ENCODE measurements at regions not wholly inside any gene's neighbourhood (a gene's known extent, or its start where the extent isn't known, plus 50 kb on each side); places are given as distances from the start of the nearest gene placed in this dataset.

DNA sequence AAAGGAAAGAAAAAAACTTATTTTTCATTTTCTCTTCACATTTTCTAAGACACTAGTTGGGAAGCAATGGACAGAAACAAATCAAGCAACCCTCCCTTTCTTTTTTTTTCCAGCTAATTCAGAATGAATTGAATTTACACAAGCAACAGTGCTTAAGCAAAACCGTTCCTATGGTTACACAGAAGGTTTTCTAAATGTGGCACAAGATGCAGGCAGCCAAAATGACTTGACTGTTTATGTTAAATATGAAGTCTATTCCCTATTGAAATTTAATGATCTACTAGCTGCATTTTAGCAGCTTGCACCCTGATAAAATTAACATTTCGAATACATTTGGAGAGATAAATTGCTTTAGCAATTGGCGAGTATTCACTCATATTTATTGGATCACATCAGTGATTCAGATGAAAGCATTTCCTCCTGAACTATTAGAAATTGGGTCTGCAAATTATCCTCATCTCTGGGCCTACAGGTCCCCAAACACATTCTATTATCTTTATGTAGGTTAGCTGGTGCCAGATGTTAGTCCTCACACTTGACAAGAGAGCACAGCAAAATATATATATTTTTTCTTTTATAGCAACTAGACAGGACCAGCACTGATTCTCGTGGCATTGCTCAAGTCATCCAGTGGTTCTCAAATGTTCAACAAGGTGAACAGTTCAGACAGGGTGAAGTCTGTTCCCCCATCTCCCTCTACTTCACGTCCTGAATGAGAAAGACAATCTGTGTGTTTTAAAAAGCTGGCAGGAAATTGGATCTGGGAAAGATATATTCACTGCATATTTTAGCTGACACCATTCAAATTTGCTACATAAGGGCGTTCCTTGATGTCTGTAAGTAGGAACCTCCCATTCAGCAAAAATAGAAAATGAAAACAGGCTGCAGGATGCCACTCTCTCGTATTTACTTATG is 463.6 kb upstream of the KCNMB2 start:
- TF ChIP-seq CTCF (IDR thresholded peaks at IDR 0.05; ENCODE audit: low read depth, low read length): no peak
- TF ChIP-seq POLR2A (IDR thresholded peaks at IDR 0.05; ENCODE audit: extremely low read depth, insufficient read length): no peak
- no peak for TF ChIP-seq MAX (IDR thresholded peaks at IDR 0.05; ENCODE audit: low read depth, low read length)
- no peak for TF ChIP-seq MYC (IDR thresholded peaks at IDR 0.05; ENCODE audit: low read depth, low read length)
